SK-N-MC (cell line): ENCODE measurements at regions not wholly inside any gene's neighbourhood (a gene's known extent, or its start where the extent isn't known, plus 50 kb on each side); places are given as distances from the start of the nearest gene placed in this dataset.
"Not testable (repeated sequence)": the region's sequence is repeated elsewhere in the genome, so short reads cannot be mapped to it uniquely, and the experiment has no call there.

Source experiments
- DNase-seq: peaks from one replicate; pipeline ENCODE4 v3.0.0-alpha.2; 2011; ENCODE audit warnings: low read depth, low spot score
- H3K27ac ChIP-seq: fragments of 200-600 bp; sonication (generic); 2 replicates; pipeline ENCODE4 v1.5.1; 2016; ENCODE audit warnings: mixed run types
- H3K36me3 ChIP-seq: fragments of 200-600 bp; sonication (generic); 2 replicates; pipeline ENCODE4 v1.6.1; 2017; ENCODE audit warnings: antibody characterized with exemption, low read length, mixed read lengths; ENCODE audit not compliant: insufficient read depth
- H3K4me3 ChIP-seq: fragments of 200-600 bp; sonication (generic); 2 replicates; pipeline ENCODE4 v1.5.1; 2016
- H3K9ac ChIP-seq: fragments of 200-600 bp; sonication (generic); 2 replicates; pipeline ENCODE4 v1.8.0; 2017; ENCODE audit warnings: mixed run types, mixed read lengths; ENCODE audit not compliant: insufficient read length
- H3K9me3 ChIP-seq: fragments of 200-600 bp; sonication (generic); 2 replicates; pipeline ENCODE4 v1.6.1; 2017; ENCODE audit warnings: low read depth, mild to moderate bottlenecking, antibody characterized with exemption, low read length, moderate library complexity, mixed read lengths
- EZH2 ChIP-seq: fragments of 200-600 bp; sonication (generic); IDR thresholded peaks from one replicate; pipeline ENCODE4 v1.6.1; 2017; ENCODE audit warnings: antibody characterized with exemption
- FOXP2 ChIP-seq: optimal IDR thresholded peaks from 2 replicates; pipeline ENCODE3; 2011; ENCODE audit warnings: mild to moderate bottlenecking, moderate library complexity; ENCODE audit not compliant: insufficient read depth; ENCODE audit errors: extremely low read length, control extremely low read depth
- POLR2AphosphoS5 ChIP-seq: IDR thresholded peaks from 2 replicates; pipeline ENCODE4 v1.6.1; 2012; ENCODE audit warnings: mild to moderate bottlenecking, low read depth, low read length, borderline replicate concordance

DNA sequence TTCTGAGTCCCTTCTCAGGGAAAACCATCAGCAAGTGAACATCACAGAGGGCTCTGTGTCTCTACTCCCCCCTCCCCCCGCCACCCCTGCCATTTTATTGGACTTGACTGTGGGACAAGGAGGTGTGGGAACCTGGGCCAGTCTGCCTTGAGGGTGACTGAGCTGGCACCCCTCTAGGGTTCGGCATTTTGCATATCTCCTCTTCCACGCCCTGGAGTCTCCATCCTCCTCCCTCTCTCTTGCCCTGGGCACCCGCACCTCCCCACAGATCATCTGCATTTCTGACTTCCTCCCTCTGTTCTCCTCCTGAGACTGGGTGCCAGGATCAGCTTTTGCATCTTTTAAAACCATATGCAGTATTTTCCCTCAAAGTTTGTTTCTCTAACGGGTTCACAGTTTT lies 107.1 kb upstream of the ERRFI1 start:
- Histone ChIP-seq H3K9ac (no peak overlapping the region), H3K4me3 (no peak overlapping the region), H3K27ac (no peak overlapping the region), H3K9me3 (no peaks in the 10 kb centered on the region), H3K36me3 (no peaks in the 10 kb centered on the region)
- no peak for DNase-seq
- TF ChIP-seq EZH2 (no peak), FOXP2 (no peak), POLR2AphosphoS5 (no peak)

DNA sequence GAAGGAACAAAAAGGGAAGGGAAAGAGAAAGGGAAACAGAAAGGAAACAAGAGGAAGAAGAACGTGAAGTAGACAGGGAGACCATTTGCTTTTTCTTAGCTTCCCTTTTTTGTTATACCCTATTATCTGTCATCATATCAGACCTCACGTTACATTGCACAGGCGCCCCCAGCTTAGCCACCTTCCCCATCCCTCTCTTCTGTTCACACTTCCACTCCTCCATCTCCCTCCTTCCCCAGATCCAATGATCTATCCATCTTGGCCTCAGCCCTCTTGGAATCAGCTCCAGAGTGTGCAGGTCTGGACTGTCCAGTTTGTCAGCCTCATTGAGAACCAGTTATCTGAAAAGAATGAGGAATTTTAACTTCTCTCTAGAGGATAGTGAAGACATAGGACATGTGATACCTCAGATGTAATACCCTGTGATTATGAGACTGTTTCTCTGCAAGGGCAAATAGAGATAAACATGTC lies 101.1 kb upstream of the ERRFI1 start:
- no peak overlapping the region for H3K4me3 ChIP-seq
- H3K27ac ChIP-seq = no peak overlapping the region
- no peak for DNase-seq
- H3K9me3 ChIP-seq = peaks cover 3% of the 10 kb centered on the region; the same call in 1 of the 2 replicates
- H3K9ac ChIP-seq = no peak overlapping the region
- no peaks in the 10 kb centered on the region for H3K36me3 ChIP-seq
- no peak for TF ChIP-seq EZH2
- TF ChIP-seq FOXP2 = no peak
- no peak for TF ChIP-seq POLR2AphosphoS5

DNA sequence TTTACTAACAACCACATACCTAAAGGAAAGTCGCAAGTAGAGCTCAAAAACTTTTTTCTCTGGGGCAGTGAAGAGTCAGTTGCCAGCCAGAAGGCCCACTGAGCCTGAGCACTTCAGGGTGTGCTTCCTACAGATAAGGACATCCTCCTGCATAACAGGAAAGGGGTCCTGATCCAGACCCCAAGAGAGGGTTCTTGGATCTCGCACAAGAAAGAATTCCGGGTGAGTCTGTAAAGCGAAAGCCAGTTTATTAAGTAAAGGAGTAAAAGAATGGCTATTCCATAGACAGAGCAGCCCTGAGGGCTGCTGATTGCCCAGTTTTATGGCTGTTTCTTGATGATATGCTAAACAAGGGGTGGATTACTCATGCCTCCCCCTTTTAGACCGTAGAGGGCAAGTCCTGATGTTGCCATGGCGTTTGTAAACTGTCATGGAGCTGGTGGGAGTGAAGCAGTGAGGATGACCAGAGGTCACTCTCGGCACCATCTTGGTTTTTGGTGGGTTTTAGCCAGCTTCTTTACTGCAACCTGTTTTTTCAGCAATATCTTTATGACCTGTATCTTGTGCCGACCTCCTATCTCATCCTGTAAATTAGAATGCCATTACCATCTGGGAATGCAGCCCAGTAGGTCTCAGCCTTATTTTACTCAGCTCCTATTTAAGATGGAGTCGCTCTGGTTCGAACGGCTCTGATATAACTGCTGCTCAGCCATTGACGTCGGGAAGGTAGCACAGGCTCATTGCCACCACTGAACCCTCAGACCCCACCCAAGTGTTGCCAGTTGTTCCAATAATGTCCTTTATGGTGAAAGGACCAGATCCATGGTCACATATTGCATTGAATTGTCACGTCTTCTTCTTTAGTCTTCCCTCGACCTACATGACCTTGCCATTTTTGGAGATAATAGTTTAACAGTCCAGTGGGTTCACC lies 96.6 kb upstream of the ERRFI1 start:
- TF ChIP-seq FOXP2 (no peak), POLR2AphosphoS5 (no peak), EZH2 (no peak)
- H3K36me3 ChIP-seq = no peaks in the 10 kb centered on the region
- no peak overlapping the region for H3K9ac ChIP-seq
- peaks cover 3% of the 10 kb centered on the region; the same call in 1 of the 2 replicates for H3K9me3 ChIP-seq
- H3K27ac ChIP-seq = no peak overlapping the region
- no peak for DNase-seq
- no peak overlapping the region for H3K4me3 ChIP-seq

DNA sequence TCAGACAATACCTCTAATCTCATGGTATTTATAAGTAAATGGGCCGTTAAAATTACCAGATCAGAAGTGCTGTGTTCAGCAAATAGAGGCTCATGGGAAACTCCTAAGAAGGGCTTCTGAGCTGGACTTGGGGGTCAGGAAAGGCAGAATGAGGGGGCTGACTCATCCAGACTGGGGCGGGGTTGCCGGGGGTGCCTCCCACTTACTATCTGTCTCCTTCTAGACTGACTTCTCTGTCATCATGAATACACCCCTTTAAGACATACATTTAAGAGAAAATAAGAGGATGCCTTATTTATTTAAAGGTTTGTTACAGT lies 96.0 kb upstream of the ERRFI1 start:
- TF ChIP-seq POLR2AphosphoS5 (no peak), EZH2 (no peak), FOXP2 (no peak)
- DNase-seq = no peak
- Histone ChIP-seq H3K9me3 (peaks cover 3% of the 10 kb centered on the region; the same call in 1 of the 2 replicates), H3K27ac (no peak overlapping the region), H3K36me3 (no peaks in the 10 kb centered on the region), H3K9ac (no peak overlapping the region), H3K4me3 (no peak overlapping the region)

DNA sequence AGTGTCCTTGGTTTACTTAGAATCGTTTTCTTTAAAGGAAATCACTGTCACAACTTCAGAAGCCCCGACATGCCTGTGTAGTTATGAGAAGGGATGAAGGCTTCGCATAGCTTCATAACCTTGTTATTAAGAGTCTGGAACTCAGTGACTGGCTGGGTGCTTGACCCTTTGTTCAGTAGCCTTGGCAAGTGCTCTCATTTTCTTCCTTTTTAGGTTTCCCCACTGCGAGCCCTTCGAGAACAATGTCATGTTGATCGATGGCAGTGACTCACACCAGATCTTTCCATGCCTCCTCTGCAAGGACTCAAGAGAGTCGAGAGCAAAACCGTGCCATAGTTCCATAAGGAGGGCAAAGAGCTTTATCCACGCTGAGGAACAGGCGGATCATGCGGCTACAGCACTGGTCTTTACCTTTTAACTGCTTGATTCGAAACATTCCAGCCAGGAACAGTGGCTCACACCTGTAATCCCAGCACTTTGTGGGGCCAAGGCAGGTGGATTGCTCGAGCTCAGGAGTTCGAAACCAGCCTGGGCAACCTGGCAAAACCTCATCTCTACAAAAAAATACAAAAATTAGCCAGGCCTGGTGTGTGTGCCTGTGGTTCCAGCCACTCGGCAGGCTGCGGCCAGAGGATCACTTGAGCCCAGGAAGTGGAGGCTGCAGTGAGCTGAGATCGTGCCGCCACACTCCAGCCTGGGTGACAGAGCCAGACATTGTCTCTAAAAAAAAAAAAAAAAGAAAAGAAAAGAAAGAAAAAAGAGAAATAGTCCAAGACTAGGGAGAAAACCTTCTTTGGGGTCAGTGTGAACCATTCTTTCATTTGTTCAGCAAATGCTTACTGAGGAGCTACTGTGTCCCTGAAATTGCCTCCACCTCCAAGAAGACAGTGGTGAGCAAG lies 95.4 kb upstream of the ERRFI1 start:
- Histone ChIP-seq H3K4me3 (no peak overlapping the region), H3K9me3 (peaks cover 3% of the 10 kb centered on the region; the same call in 1 of the 2 replicates), H3K36me3 (no peaks in the 10 kb centered on the region), H3K27ac (no peak overlapping the region), H3K9ac (no peak overlapping the region)
- DNase-seq = no peak
- no peak for TF ChIP-seq EZH2
- TF ChIP-seq POLR2AphosphoS5 = no peak
- no peak for TF ChIP-seq FOXP2

DNA sequence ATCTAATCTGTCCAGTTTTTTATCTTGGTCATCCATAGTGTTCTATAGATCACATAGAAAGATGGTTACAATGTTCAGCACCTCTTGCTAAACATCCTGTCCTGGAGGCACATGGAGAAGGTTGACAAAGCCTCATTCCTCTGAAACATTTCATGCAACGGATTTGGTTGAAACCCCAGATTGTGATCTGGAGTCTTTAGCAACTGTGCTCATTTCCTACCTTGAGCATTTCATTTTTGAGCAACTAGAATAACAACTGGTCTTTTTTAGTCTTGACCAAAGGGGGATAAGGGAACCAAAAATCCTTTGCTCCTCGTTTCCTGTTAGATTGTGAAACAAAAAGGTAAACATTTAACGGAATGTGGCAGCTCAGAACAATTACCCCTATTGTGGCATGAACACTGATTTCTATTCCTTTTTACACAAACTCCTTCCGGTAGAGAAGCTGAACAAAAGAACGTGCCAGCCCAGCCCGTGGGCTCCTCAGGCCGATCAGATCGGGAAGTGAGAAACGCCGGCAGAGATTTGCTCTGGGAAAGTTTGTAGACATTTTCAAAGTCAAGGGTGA lies 94.7 kb upstream of the ERRFI1 start:
- no peak for TF ChIP-seq EZH2
- H3K4me3 ChIP-seq = no peak overlapping the region
- H3K36me3 ChIP-seq = no peaks in the 10 kb centered on the region
- H3K9ac ChIP-seq = no peak overlapping the region
- DNase-seq = no peak
- no peak overlapping the region for H3K27ac ChIP-seq
- H3K9me3 ChIP-seq = peaks cover 3% of the 10 kb centered on the region; the same call in 1 of the 2 replicates

DNA sequence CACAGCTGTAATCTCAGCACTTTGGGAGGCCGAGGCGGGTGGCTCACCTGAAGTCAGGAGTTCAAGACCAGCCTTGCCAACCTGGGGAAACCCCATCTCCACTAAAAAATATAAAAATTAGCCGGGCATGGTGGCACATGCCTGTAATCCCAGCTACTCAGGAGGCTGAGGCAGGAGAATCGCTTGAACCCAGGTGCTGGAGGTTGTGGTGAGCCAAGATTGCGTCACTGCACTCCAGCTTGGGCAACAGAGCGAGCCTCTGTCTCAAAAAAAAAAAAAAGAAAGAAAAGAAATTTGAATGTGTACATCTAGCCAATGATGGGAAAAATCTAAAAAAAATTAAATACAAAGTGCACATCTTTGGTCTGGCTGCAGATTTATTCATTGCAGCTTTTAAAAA lies 92.6 kb upstream of the ERRFI1 start:
- not testable (repeated sequence) for H3K4me3 ChIP-seq, H3K36me3 ChIP-seq, H3K9me3 ChIP-seq, DNase-seq, H3K9ac ChIP-seq, H3K27ac ChIP-seq

DNA sequence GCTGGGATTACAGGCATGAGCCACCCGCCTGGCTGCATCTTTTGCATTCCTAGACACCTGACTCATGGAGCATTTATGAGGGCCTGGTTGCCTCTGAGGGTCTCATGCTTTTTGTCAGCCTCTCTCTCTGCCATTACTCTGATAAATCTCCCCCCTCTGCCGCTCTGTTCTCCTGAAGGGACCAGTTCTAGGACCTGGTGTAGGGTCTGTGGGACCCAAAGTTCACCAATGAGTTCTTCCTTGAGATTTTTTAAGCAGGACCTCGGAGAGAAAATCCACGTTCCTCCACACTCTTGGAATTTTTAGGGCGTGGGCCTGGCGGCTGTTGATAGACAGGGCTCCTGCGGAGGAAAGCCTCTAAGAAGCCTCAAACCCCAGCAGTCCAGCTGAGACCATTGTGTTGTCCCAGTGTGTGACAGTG lies 91.9 kb upstream of the ERRFI1 start:
- Histone ChIP-seq H3K9me3 (no peaks in the 10 kb centered on the region), H3K4me3 (no peak overlapping the region), H3K9ac (no peak overlapping the region), H3K27ac (no peak overlapping the region), H3K36me3 (no peaks in the 10 kb centered on the region)
- DNase-seq = no peak
- TF ChIP-seq EZH2 = no peak
- no peak for TF ChIP-seq POLR2AphosphoS5
- no peak for TF ChIP-seq FOXP2
